Choroid plexus epithelial cell (primary cell): ENCODE measurements at regions not wholly inside any gene's neighbourhood (a gene's known extent, or its start where the extent isn't known, plus 50 kb on each side); places are given as distances from the start of the nearest gene placed in this dataset.
A peak's percentile ranks its signal among the peaks of the same experiment; 100 is the strongest.

Experiments used
- DNase-seq: peaks from one replicate; pipeline ENCODE4 v3.0.0-alpha.2; 2010; ENCODE audit warnings: low read depth
- H3K4me3 ChIP-seq: 2 replicates; pipeline ENCODE4 v1.5.1; 2011; ENCODE audit warnings: low read depth, mild to moderate bottlenecking, control low read depth, low read length, moderate library complexity
- CTCF ChIP-seq: conservative IDR thresholded peaks from 2 replicates; pipeline ENCODE4 v1.5.1; 2011; ENCODE audit warnings: low read depth, mild to moderate bottlenecking, control low read depth, inconsistent platforms, low read length, moderate library complexity

GRCh38 chr13:68261105-68261504, 1031.0 kb upstream of the PCDH9 start:
- no peak overlapping the region for H3K4me3 ChIP-seq
- TF ChIP-seq CTCF, result no peak
- no peak for DNase-seq

- no peak overlapping the region for H3K4me3 ChIP-seq
- DNase-seq, result peak; percentile 61
- TF ChIP-seq CTCF, result no peak
These were observed 1027.1 kb upstream of the PCDH9 start for GRCh38 chr13:68257111-68257842.

- no peak for TF ChIP-seq CTCF
- no peak overlapping the region for H3K4me3 ChIP-seq
- DNase-seq, result peak; percentile 5
These were observed 1024.0 kb upstream of the PCDH9 start for GRCh38 chr13:68254151-68254550.

GRCh38 chr13:68234274-68234673, 1004.1 kb upstream of the PCDH9 start:
- peak; percentile 59 for TF ChIP-seq CTCF
- no peak overlapping the region for H3K4me3 ChIP-seq
- DNase-seq, result peak; percentile 65

- no peak for TF ChIP-seq CTCF
- DNase-seq, result peak; percentile 34
- no peak overlapping the region for H3K4me3 ChIP-seq
These were observed 1002.4 kb upstream of the PCDH9 start for GRCh38 chr13:68232351-68233130.

GRCh38 chr13:68214691-68215415, 984.7 kb upstream of the PCDH9 start:
- H3K4me3 ChIP-seq, result no peak overlapping the region
- no peak for DNase-seq
- TF ChIP-seq CTCF, result no peak
